ENCODE measurements at regions not wholly inside any gene's neighbourhood (a gene's known extent, or its start where the extent isn't known, plus 50 kb on each side); places are given as distances from the start of the nearest gene placed in this dataset.

DNA sequence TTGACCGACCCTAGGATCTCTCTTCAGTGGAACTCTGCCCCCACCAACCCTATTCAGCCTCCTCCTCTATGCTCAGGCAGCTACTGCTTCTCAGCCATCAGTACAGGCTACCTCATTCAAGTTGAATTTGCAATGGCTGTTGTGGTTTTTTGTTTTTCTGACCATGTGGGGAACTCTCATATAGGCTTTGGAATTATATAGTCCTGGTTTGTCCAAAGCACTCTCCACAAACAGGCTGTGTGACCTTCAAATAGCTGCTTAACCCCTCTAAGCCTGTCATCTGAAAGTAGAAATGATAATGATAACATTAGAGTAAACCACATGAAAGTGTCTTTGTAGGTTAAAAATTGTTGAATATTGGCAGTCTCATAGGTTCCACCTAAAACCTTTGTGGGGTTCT lies 80.3 kb downstream of the UNC5CL start:
- Histone ChIP-seq H3K27ac (no peak overlapping the region), H3K9me3 (no peaks in the 10 kb centered on the region), H3K4me1 (no peaks in the 10 kb centered on the region), H3K27me3 (no peaks in the 10 kb centered on the region), H3K36me3 (no peaks in the 10 kb centered on the region), H3K4me3 (no peak overlapping the region)
- DNase-seq (no peak), ATAC-seq (no peak)
- TF ChIP-seq, protein P1, sequence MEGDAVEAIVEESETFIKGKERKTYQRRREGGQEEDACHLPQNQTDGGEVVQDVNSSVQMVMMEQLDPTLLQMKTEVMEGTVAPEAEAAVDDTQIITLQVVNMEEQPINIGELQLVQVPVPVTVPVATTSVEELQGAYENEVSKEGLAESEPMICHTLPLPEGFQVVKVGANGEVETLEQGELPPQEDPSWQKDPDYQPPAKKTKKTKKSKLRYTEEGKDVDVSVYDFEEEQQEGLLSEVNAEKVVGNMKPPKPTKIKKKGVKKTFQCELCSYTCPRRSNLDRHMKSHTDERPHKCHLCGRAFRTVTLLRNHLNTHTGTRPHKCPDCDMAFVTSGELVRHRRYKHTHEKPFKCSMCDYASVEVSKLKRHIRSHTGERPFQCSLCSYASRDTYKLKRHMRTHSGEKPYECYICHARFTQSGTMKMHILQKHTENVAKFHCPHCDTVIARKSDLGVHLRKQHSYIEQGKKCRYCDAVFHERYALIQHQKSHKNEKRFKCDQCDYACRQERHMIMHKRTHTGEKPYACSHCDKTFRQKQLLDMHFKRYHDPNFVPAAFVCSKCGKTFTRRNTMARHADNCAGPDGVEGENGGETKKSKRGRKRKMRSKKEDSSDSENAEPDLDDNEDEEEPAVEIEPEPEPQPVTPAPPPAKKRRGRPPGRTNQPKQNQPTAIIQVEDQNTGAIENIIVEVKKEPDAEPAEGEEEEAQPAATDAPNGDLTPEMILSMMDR (IDR thresholded peaks at IDR 0.05) = no peak
- intact Hi-C loops (cut with DNase I) = no loop called here

DNA sequence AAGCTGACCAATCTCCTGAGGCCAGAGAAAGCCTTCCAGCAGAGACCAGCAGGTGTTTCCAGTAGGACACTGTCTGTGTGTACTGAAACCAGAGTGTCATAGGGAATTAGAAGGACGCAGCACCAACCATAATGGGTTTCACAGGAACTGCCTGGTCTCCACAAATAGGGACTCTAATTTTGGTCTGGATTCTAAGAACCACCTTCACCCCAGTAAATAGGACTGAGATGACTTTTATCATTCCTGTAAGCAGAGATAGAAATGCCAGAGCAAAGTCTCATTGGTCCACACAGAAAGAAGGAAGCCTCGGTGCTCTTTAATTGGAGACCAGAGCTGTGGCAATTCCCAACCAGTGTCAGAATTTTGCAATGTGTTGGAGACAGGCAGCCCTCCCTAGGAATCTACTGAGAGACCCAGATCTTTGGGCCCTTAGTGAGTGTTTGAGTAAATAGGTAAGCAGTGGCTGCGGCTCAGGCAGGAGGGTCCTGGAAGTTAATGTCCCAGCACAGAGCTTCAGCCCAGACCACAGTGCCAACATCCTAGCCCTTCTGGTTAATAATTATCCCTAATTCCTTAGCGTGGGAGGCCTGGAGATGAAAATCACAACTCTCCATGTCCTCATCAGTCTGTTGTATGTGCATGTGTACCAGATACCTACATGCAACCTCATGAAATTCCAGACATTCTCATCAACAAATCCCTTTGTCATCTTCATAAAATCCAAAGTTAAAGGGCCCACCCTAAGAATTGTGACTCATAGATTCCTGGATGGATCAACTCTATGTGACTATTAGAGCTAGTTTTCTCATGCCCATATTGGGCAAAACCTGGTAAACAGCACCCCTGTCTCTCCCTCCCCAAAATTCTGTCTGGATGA lies 81.2 kb downstream of the UNC5CL start:
- Histone ChIP-seq H3K9me3 (no peaks in the 10 kb centered on the region), H3K4me3 (no peak overlapping the region), H3K4me1 (no peaks in the 10 kb centered on the region), H3K27me3 (no peaks in the 10 kb centered on the region), H3K36me3 (no peaks in the 10 kb centered on the region), H3K27ac (no peak overlapping the region)
- DNase-seq (no peak), ATAC-seq (peak; percentile 43)
- TF ChIP-seq, protein P1 (IDR thresholded peaks at IDR 0.05) = no peak
- intact Hi-C loops (cut with DNase I) = no loop called here

DNA sequence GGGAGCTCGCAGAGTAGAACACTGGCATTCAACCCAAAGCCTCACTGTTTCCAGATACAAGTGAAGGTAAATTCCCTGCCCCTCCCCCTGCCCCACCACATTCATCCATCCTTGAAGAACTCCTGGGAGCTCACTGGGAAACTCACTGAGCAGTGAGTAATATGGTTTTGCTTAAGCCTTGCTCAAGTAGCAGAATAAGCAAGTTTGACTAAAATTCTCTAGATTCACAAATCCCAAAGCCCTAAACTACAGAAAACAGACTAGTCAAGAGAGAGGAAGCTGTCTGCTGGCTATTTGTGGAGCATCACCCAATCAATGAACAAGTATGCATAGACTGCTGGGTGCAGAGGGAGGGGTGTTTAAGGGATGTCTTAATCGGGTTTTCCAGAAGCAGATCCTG lies 82.1 kb downstream of the UNC5CL start:
- H3K4me1 ChIP-seq = no peaks in the 10 kb centered on the region
- ATAC-seq (no peak), DNase-seq (no peak)
- no peak overlapping the region for H3K27ac ChIP-seq
- H3K4me3 ChIP-seq = no peak overlapping the region
- no peaks in the 10 kb centered on the region for H3K36me3 ChIP-seq
- H3K27me3 ChIP-seq = peaks cover 1% of the 10 kb centered on the region
- no peaks in the 10 kb centered on the region for H3K9me3 ChIP-seq
- intact Hi-C loops (cut with DNase I) = no loop called here
- TF ChIP-seq, protein P1 (IDR thresholded peaks at IDR 0.05) = no peak

DNA sequence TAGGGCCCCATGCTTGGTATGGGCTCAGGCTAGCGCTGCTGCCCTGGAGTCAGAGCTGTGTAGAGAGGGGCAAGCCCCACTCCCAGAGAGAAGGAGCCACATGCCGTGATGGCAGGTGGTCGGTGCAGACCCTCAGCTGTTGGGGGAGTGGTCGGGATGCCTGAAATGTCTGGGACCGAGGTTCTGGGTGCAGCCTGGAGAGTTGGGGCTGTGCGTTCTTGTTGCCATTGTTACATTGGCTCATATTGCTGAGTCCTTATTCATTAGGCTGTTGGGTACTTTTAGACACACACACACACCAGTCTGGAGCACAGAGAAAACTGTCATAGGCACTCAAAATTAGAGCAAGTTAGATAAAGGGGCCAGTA lies 83.9 kb downstream of the UNC5CL start:
- H3K9me3 ChIP-seq = no peaks in the 10 kb centered on the region
- DNase-seq = no peak
- H3K27me3 ChIP-seq = peaks cover 4% of the 10 kb centered on the region
- intact Hi-C loops (cut with DNase I) = no loop called here
- no peaks in the 10 kb centered on the region for H3K4me1 ChIP-seq
- TF ChIP-seq, protein P1 (IDR thresholded peaks at IDR 0.05) = no peak
- no peaks in the 10 kb centered on the region for H3K36me3 ChIP-seq
- H3K4me3 ChIP-seq = no peak overlapping the region
- ATAC-seq = no peak
- H3K27ac ChIP-seq = no peak overlapping the region

DNA sequence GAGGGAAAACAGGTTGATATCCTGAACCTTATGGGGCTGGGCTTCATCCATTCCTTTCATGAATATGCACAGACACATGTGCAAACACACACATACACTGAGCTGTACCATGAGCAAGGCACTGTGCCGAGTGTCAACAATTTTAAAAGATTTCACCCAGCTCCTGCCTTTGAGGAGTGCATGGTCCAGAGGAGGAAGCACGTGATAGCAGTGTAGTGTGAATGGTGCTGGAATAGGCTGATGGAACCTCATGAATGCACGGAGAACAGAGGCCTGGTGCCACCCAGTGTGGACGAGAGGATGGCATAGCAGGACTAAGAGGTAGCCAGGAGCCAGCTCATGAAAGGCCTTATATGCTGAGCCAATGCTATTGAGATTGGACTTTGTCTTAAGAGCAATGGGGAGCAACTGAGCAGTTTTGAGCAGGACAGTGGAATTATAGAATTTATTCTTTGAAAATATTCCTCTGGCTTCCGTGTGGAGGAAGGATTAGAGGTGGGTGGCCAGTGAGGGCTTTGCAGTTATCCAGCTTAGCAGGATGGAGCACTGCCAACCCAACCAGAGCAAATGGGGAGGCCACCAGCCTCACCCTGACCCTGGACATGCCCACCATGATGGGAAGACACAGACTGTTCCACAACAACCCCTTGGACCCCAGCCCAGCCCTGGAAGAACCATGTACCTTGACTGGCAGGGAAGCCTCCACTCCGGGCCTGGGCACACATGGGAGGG lies 84.4 kb downstream of the UNC5CL start:
- H3K27ac ChIP-seq = no peak overlapping the region
- TF ChIP-seq, protein P1 (IDR thresholded peaks at IDR 0.05) = no peak
- ATAC-seq = no peak
- no peak for DNase-seq
- H3K9me3 ChIP-seq = no peaks in the 10 kb centered on the region
- H3K4me3 ChIP-seq = no peak overlapping the region
- intact Hi-C loops (cut with DNase I) = no loop called here
- peaks cover 4% of the 10 kb centered on the region for H3K27me3 ChIP-seq
- H3K36me3 ChIP-seq = no peaks in the 10 kb centered on the region
- H3K4me1 ChIP-seq = no peaks in the 10 kb centered on the region

Measured in upper lobe of right lung (tissue), 1 donor.